ENCODE measurements at regions not wholly inside any gene's neighbourhood (a gene's known extent, or its start where the extent isn't known, plus 50 kb on each side); places are given as distances from the start of the nearest gene placed in this dataset.
A peak's percentile ranks its signal among the peaks of the same experiment; 100 is the strongest.

DNA sequence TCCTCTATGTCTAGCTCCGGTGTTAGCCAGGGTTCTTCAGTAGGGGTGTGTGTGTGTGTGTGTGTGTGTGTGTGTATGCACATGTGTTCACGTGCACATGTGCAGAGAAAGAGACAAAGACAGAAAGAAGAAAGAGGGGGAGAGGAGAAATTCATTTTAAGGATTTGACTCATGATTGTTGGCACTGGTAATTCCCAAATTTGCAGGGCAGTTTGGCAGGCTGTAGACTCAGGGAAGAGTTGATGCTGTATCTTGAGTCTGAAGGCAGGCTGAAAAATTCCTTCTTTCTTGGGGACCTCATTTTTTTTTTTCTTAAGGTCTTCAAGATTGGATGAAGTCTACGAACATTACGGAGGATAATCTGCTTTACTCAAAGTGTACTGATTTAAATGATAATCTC lies 335.7 kb downstream of the NSG2 start:
- H3K4me1 ChIP-seq (replicated peaks), result peaks cover 10% of the 10 kb centered on the region
- H3K27me3 ChIP-seq (replicated peaks), result no peaks in the 10 kb centered on the region; the same call in 1 of the 2 replicates
- DNase-seq (ENCODE audit: low read depth in 1 of 2, low spot score in 2 of 2), result no peak
- H3K4me3 ChIP-seq, result no peak overlapping the region
- no peak overlapping the region for H3K27ac ChIP-seq
- H3K36me3 ChIP-seq, result no peaks in the 10 kb centered on the region
- H3K9me3 ChIP-seq (replicated peaks), result peaks cover 8% of the 10 kb centered on the region; the same call in 1 of the 2 replicates

DNA sequence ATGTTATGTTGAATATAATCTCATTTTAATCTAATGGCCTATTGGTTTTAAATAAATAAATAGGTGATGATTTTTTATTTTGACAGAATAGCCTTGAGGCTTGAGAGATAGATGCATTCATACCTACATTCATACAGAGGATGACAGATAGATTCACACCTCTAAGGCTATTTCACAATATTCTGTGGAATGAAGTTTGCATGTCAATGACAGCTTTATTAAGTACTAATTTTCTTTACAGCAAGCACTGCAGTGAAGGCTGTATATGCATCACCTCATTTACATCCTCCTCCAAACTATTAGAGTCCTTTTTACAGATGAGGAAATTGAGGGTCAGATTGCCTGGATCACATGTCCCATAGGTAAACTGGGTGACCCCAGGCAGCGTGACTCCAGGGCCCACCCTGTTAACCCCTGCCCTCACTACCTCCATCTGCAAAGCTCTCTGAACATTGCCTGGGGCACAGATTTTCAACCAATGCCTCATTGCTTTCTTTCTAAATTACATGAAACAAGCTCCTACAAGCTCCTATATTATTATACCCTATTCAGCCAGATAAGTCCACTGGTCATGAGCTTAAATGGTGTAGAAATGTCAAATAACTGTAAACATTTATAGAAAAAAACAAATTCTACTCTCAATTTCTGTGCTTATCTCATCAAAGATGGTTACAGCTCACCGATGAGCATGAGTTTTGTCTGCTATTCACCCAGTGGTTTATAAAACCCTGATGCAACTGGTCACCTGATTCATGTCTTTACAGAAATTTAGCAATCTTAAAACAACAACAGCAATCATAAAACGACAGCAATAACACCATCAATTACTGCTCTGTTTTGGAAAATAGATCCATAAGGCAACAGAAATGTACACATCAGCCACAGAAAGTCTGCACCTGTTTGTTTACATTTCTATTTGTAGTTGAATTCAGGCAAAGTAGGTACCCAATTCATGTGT lies 338.0 kb downstream of the NSG2 start:
- H3K4me3 ChIP-seq, result no peak overlapping the region
- H3K4me1 ChIP-seq (replicated peaks), result peaks cover 21% of the 10 kb centered on the region
- no peak for DNase-seq (ENCODE audit: low read depth in 1 of 2, low spot score in 2 of 2)
- H3K36me3 ChIP-seq, result no peaks in the 10 kb centered on the region
- peak overlapping the region; percentile 58 for H3K27ac ChIP-seq
- no peaks in the 10 kb centered on the region; the same call in 1 of the 2 replicates for H3K27me3 ChIP-seq (replicated peaks)
- peaks cover 5% of the 10 kb centered on the region; the same call in 1 of the 2 replicates for H3K9me3 ChIP-seq (replicated peaks)

DNA sequence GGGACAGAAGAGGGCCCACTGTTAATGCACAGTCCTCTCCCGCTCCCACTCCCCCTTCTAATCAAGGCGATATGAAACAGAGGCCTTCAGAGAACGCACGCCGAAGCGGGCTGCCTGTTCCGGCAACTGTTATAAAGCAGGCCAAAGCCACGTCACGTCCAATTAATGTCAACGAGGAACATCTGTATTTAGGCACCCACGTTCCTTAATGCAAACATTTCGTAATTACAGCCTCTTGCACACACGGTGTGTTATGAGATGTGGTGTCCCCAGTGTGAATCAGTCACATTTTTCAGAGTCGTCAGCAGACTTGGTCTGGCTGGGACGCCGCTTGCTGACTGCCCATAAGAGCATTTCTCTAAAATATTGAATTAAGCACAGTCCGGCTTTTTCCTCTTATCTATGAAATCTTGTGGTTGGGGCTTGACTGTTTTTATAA lies 339.0 kb downstream of the NSG2 start:
- no peaks in the 10 kb centered on the region; the same call in 1 of the 2 replicates for H3K27me3 ChIP-seq (replicated peaks)
- H3K27ac ChIP-seq, result no peak overlapping the region
- no peak for DNase-seq (ENCODE audit: low read depth in 1 of 2, low spot score in 2 of 2)
- no peak overlapping the region for H3K4me3 ChIP-seq
- no peaks in the 10 kb centered on the region for H3K36me3 ChIP-seq
- H3K9me3 ChIP-seq (replicated peaks), result peaks cover 5% of the 10 kb centered on the region; the same call in 1 of the 2 replicates
- H3K4me1 ChIP-seq (replicated peaks), result peaks cover 21% of the 10 kb centered on the region

DNA sequence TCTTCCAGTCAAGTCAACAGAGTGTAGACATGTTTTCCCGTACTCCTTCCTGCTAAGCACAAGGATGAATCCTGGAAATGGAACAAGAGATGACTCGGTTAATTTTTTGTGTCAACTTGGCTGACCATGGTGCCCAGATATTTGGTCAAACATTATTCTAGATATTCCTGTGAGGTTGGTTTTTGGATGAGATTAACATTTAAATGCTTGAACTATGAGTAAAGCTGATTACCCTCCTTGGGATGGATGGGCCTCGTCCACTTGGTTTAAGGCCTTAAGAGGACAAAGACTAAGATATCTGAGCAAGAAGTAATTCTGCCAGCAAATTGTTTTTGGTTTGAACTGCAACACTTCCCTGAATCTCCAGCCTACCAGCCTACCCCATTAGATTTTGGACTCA lies 338.1 kb upstream of the MSX2 start:
- DNase-seq (ENCODE audit: low read depth in 1 of 2, low spot score in 2 of 2), result no peak
- Histone ChIP-seq H3K4me1 (replicated peaks) (peaks cover 21% of the 10 kb centered on the region), H3K9me3 (replicated peaks) (peaks cover 5% of the 10 kb centered on the region; the same call in 1 of the 2 replicates), H3K36me3 (no peaks in the 10 kb centered on the region), H3K27ac (no peak overlapping the region), H3K27me3 (replicated peaks) (no peaks in the 10 kb centered on the region), H3K4me3 (no peak overlapping the region)

DNA sequence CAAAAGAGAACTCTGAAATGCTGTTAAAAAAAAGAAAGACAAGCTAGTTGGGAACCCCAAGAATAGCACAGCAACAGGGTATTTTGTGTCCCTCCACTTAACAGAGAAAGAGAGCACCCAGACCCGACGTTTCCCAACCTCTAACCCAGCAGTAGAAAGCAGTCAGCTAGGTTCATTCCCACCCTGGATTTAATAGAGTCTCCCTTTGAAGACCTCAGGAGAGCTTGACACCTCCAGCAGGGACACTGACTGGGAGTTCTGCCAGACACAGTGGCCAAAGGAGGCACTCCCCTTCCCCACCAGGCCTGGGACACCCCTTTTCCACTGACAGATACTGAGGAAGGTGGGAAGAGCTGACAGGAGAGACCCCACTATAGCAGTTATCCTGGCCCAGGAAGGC lies 337.5 kb upstream of the MSX2 start:
- Histone ChIP-seq H3K4me3 (no peak overlapping the region), H3K4me1 (replicated peaks) (peaks cover 21% of the 10 kb centered on the region), H3K36me3 (no peaks in the 10 kb centered on the region), H3K27ac (no peak overlapping the region), H3K27me3 (replicated peaks) (no peaks in the 10 kb centered on the region), H3K9me3 (replicated peaks) (peaks cover 2% of the 10 kb centered on the region; the same call in 1 of the 2 replicates)
- DNase-seq (ENCODE audit: low read depth in 1 of 2, low spot score in 2 of 2), result no peak

DNA sequence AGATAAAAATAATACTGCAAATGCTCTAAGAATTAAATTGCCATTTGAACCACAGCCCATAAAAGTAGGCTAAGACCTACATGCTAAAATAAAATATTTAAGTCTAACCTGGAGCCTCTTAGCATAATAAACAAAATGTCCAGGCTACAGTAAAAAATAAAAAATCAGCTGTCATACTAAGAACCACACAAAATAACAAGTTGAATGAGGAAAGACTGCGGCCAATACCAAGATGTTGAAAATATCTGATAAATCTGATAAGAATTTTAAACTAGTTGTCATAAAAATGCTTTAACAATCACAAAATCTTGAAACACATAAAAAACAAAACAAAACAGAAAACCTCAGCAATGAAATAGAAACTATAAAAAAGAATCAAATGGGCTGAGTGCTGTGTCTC lies 336.9 kb upstream of the MSX2 start:
- H3K36me3 ChIP-seq, result no peaks in the 10 kb centered on the region
- no peak overlapping the region for H3K4me3 ChIP-seq
- H3K4me1 ChIP-seq (replicated peaks), result peaks cover 19% of the 10 kb centered on the region
- H3K27me3 ChIP-seq (replicated peaks), result no peaks in the 10 kb centered on the region
- DNase-seq (ENCODE audit: low read depth in 1 of 2, low spot score in 2 of 2), result no peak
- no peak overlapping the region for H3K27ac ChIP-seq
- H3K9me3 ChIP-seq (replicated peaks), result peaks cover 2% of the 10 kb centered on the region; the same call in 1 of the 2 replicates

DNA sequence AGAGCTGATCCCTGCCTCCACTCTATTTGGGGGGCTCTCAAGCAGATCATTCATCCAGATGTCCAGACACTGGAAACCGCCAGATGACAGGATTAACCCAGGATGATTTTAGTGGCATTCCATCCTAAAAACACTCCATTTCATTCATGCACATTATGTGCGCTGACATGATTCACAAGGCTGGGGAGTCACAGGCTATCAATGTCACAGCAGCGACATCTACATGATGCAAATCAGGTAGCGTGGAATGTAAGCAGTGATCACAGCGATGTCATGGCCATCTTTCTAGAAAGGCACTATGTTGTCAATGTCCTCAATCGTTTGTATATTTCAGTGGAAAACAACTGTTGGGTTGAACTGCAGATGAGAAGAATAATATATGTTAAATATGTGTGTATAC lies 331.5 kb upstream of the MSX2 start:
- DNase-seq (ENCODE audit: low read depth in 1 of 2, low spot score in 2 of 2), result no peak
- H3K4me3 ChIP-seq, result no peak overlapping the region
- H3K4me1 ChIP-seq (replicated peaks), result no peaks in the 10 kb centered on the region
- no peaks in the 10 kb centered on the region for H3K27me3 ChIP-seq (replicated peaks)
- no peak overlapping the region for H3K27ac ChIP-seq
- no peaks in the 10 kb centered on the region; the same call in 1 of the 2 replicates for H3K9me3 ChIP-seq (replicated peaks)
- no peaks in the 10 kb centered on the region for H3K36me3 ChIP-seq

DNA sequence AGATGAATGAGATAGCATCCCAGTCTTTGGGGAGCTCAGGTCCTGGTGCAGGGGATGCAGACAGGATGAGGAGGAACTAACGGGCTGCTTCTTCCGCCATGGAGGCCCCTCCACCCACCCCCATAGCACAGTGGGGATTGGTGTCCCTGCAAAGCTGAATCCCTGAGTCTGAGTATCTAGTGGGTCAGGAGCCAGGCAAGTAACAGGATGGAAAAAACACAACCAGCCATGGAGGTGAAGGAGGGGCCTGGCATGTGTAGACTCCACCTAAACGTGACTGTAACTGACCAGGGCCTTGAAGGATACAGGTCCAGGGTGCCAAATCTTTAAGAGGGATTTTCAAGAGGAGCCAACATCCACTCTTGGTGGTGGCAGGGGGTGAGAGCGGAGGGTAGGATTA lies 327.8 kb upstream of the MSX2 start:
- Histone ChIP-seq H3K4me1 (replicated peaks) (no peaks in the 10 kb centered on the region), H3K27me3 (replicated peaks) (no peaks in the 10 kb centered on the region), H3K9me3 (replicated peaks) (no peaks in the 10 kb centered on the region; the same call in 1 of the 2 replicates), H3K4me3 (no peak overlapping the region), H3K36me3 (no peaks in the 10 kb centered on the region), H3K27ac (no peak overlapping the region)
- no peak for DNase-seq (ENCODE audit: low read depth in 1 of 2, low spot score in 2 of 2)

DNA sequence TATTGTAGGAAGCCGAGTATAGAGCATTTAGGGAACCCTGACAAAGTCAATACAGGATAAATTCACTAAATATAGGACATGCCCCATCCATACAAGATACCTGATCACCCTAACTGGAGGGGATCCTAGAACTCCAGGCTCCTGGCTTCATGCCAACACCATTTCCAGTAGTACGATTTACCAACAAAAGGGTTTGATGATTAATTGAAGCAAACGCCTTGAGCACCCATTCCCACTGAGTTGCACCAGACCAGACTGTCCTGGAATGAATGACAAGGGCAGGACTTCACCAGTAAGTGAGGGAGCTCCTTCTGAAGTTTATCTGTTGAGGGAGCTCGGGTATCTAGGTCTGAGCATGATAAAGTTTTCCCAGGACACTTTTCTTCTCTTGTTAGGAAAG lies 327.2 kb upstream of the MSX2 start:
- no peak overlapping the region for H3K4me3 ChIP-seq
- no peaks in the 10 kb centered on the region; the same call in 1 of the 2 replicates for H3K9me3 ChIP-seq (replicated peaks)
- no peak overlapping the region for H3K27ac ChIP-seq
- H3K36me3 ChIP-seq, result no peaks in the 10 kb centered on the region
- no peak for DNase-seq (ENCODE audit: low read depth in 1 of 2, low spot score in 2 of 2)
- H3K27me3 ChIP-seq (replicated peaks), result no peaks in the 10 kb centered on the region
- no peaks in the 10 kb centered on the region for H3K4me1 ChIP-seq (replicated peaks)

DNA sequence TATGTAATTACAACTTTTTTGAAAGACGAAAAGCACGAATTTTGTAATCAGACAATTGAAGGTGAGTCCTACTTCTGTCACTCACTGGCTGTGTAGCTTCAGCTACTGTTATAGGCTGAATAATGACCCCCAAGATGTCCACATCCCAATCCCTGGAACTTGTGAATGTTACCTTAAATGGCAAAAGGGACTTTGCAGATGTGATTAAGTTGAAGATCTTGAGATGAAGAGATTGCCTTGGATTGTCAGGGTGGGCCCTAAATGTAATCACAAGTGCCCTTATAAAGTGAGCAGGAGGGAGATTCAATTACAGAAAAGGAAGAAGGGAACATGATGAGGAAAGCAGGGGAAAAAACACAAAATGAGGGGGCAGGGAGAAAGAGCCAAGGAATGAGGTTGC lies 326.2 kb upstream of the MSX2 start:
- Histone ChIP-seq H3K4me3 (no peak overlapping the region), H3K27me3 (replicated peaks) (no peaks in the 10 kb centered on the region), H3K36me3 (no peaks in the 10 kb centered on the region), H3K4me1 (replicated peaks) (no peaks in the 10 kb centered on the region), H3K27ac (no peak overlapping the region), H3K9me3 (replicated peaks) (no peaks in the 10 kb centered on the region; the same call in 1 of the 2 replicates)
- DNase-seq (ENCODE audit: low read depth in 1 of 2, low spot score in 2 of 2), result no peak

DNA sequence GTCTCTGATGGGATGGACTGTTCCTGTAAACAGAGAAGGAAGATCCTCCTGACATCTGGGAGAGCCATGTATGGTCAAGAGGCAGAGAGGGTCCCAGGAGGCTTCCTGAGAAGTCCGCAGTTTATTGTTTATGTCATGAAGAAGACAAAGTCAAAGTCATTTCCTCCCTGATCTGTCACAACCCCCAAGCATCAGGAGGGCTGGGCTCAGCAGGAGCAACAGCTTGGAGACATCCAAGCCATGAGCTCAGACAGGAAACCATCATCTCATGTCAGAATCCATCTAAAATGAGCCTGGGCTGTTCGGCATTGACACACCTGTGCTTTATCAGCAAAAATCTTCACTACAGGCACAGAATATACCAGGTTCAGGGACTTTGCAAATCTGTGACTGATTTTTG lies 325.0 kb upstream of the MSX2 start:
- H3K36me3 ChIP-seq, result no peaks in the 10 kb centered on the region
- no peak overlapping the region for H3K4me3 ChIP-seq
- DNase-seq (ENCODE audit: low read depth in 1 of 2, low spot score in 2 of 2), result no peak
- H3K27ac ChIP-seq, result no peak overlapping the region
- no peaks in the 10 kb centered on the region; the same call in 1 of the 2 replicates for H3K9me3 ChIP-seq (replicated peaks)
- no peaks in the 10 kb centered on the region for H3K4me1 ChIP-seq (replicated peaks)
- no peaks in the 10 kb centered on the region for H3K27me3 ChIP-seq (replicated peaks)

DNA sequence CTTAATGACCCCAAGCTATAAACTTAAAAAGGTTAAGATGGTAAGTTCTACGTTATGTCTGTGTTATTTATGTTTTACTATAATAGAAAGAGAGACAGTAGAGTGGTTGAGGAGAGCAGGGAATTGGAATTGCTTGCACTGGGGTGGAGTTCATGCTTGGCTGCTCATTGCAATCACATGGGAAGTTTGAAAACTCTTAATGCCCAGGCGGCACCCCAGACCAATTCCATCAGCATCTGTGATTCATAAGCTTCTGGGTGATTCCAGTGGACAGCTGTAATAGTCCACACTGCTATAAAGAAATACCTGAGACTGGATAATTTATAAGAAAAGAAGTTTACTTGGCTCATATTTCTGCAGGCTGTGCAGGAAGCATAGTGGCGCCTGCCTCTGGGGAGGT lies 323.9 kb upstream of the MSX2 start:
- no peak for DNase-seq (ENCODE audit: low read depth in 1 of 2, low spot score in 2 of 2)
- H3K4me1 ChIP-seq (replicated peaks), result no peaks in the 10 kb centered on the region
- no peaks in the 10 kb centered on the region for H3K36me3 ChIP-seq
- H3K27ac ChIP-seq, result no peak overlapping the region
- H3K4me3 ChIP-seq, result no peak overlapping the region
- H3K27me3 ChIP-seq (replicated peaks), result no peaks in the 10 kb centered on the region
- H3K9me3 ChIP-seq (replicated peaks), result no peaks in the 10 kb centered on the region

DNA sequence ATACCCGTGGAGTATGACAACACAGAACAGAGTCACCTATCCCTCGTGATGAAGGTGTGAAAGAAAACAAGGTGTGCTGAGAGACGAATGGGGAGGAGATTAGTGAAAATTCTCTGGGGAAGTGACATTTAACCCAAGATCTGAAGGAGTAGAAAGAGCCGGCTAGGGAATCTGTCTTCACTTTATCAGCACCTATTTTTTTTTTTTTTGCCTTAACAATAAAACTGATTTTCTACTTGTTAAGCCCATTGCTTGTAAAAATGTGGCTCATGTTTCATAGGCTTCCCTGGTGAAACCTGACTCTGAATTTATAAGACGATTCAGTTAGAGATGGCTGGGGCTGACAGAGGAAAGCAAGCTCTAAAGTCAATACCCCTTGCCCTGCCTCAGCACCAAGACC lies 322.6 kb upstream of the MSX2 start:
- H3K9me3 ChIP-seq (replicated peaks), result no peaks in the 10 kb centered on the region
- H3K36me3 ChIP-seq, result no peaks in the 10 kb centered on the region
- DNase-seq (ENCODE audit: low read depth in 1 of 2, low spot score in 2 of 2), result no peak
- no peak overlapping the region for H3K4me3 ChIP-seq
- no peaks in the 10 kb centered on the region for H3K27me3 ChIP-seq (replicated peaks)
- H3K4me1 ChIP-seq (replicated peaks), result no peaks in the 10 kb centered on the region
- no peak overlapping the region for H3K27ac ChIP-seq

DNA sequence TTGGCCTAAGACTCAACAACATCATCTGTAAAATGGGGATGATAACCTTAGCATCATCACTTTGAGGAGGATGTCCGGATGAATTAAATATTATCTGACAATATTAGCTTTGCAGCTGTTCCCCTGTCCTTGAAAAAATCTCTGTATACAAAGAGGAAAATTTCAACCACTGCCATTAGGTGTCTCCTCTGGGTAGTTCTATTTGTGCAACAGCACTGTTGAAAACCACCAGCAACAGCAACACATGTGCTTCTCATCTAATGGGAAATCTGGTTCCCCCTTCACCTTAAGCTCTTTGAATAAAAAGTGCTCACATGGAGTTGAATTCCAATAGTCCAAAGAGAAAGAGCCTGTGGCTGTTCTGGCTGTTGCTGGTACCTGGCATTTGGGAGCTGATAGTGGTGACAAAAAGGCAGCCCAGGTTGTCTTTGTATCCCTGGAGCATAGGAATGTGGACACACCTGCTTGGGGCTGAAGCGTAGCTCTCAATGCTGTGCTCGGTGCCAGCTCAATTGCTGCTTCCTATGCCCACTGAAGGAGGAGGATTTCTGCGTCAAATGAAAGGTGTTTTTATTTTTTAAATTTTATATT lies 322.1 kb upstream of the MSX2 start:
- no peaks in the 10 kb centered on the region for H3K36me3 ChIP-seq

More for the DNA sequence above, 322.1 kb upstream of the MSX2 start:
- DNase-seq (ENCODE audit: low read depth in 1 of 2, low spot score in 2 of 2), result no peak
- Histone ChIP-seq H3K4me3 (no peak overlapping the region), H3K9me3 (replicated peaks) (no peaks in the 10 kb centered on the region), H3K27me3 (replicated peaks) (no peaks in the 10 kb centered on the region), H3K4me1 (replicated peaks) (no peaks in the 10 kb centered on the region), H3K27ac (no peak overlapping the region)

Measured in SJSA1 (cell line).